ENCODE measurements at regions not wholly inside any gene's neighbourhood (a gene's known extent, or its start where the extent isn't known, plus 50 kb on each side); places are given as distances from the start of the nearest gene placed in this dataset.

- TF ChIP-seq POU6F1 (CRISPR knock-in tag; IDR thresholded peaks at IDR 0.05; ENCODE audit: borderline replicate concordance, low read depth) (no peak), ZFP3 (CRISPR knock-in tag; IDR thresholded peaks at IDR 0.05) (no peak)
Observed at GRCh38 chr3:152664766-152665165, 170.2 kb upstream of the P2RY1 start (continued).

- ATAC-seq = no peak
- no peak for TF ChIP-seq CSRNP3 (CRISPR knock-in tag; IDR thresholded peaks at IDR 0.05)
- TF ChIP-seq POU6F1 (CRISPR knock-in tag; IDR thresholded peaks at IDR 0.05; ENCODE audit: borderline replicate concordance, low read depth) = no peak
- no peak for TF ChIP-seq ZNF565 (CRISPR knock-in tag; conservative IDR thresholded peaks at IDR 0.05; ENCODE audit: low read depth)
- no peak for TF ChIP-seq PATZ1 (CRISPR knock-in tag; IDR thresholded peaks at IDR 0.05; ENCODE audit: borderline replicate concordance)
- TF ChIP-seq CREB5 (CRISPR knock-in tag; IDR thresholded peaks at IDR 0.05; ENCODE audit: low read depth) = no peak
- TF ChIP-seq GLIS3 (CRISPR knock-in tag; IDR thresholded peaks at IDR 0.05) = no peak
- TF ChIP-seq TOX (CRISPR knock-in tag; IDR thresholded peaks at IDR 0.05; ENCODE audit: borderline replicate concordance) = no peak
- TF ChIP-seq CSDC2 (CRISPR knock-in tag; IDR thresholded peaks at IDR 0.05) = no peak
- TF ChIP-seq RARB (CRISPR knock-in tag; IDR thresholded peaks at IDR 0.05) = no peak
- no peak for TF ChIP-seq ZFP3 (CRISPR knock-in tag; IDR thresholded peaks at IDR 0.05)
- no peak for TF ChIP-seq SNAI2 (CRISPR knock-in tag; IDR thresholded peaks at IDR 0.05)
- no peak for TF ChIP-seq PPARA (CRISPR knock-in tag; IDR thresholded peaks at IDR 0.05; ENCODE audit: borderline replicate concordance)
- TF ChIP-seq ZNF70 (CRISPR knock-in tag; IDR thresholded peaks at IDR 0.05) = no peak
- no peak for TF ChIP-seq OSR1 (CRISPR knock-in tag; IDR thresholded peaks at IDR 0.05)
Observed at GRCh38 chr3:152667267-152667666, 167.7 kb upstream of the P2RY1 start.

GRCh38 chr3:152669560-152669959 is 165.4 kb upstream of the P2RY1 start:
- ATAC-seq = no peak
- TF ChIP-seq PATZ1 (CRISPR knock-in tag; IDR thresholded peaks at IDR 0.05; ENCODE audit: borderline replicate concordance) (no peak), ZFP30 (CRISPR knock-in tag; IDR thresholded peaks at IDR 0.05) (no peak), BACH2 (CRISPR knock-in tag; IDR thresholded peaks at IDR 0.05; ENCODE audit: borderline replicate concordance) (no peak), TOX (CRISPR knock-in tag; IDR thresholded peaks at IDR 0.05; ENCODE audit: borderline replicate concordance) (no peak), TSHZ2 (CRISPR knock-in tag; IDR thresholded peaks at IDR 0.05) (no peak), TCF4 (CRISPR knock-in tag; IDR thresholded peaks at IDR 0.05; ENCODE audit: borderline replicate concordance) (no peak), RARB (CRISPR knock-in tag; IDR thresholded peaks at IDR 0.05) (no peak), ZNF565 (CRISPR knock-in tag; conservative IDR thresholded peaks at IDR 0.05; ENCODE audit: low read depth) (no peak), ZNF8 (CRISPR knock-in tag; IDR thresholded peaks at IDR 0.05) (no peak), CSDC2 (CRISPR knock-in tag; IDR thresholded peaks at IDR 0.05) (no peak), POU6F1 (CRISPR knock-in tag; IDR thresholded peaks at IDR 0.05; ENCODE audit: borderline replicate concordance, low read depth) (no peak)

All from SK-N-SH treated with all-trans-retinoic acid at 6 μM for 48 hours (cell line).